ENCODE measurements at regions not wholly inside any gene's neighbourhood (a gene's known extent, or its start where the extent isn't known, plus 50 kb on each side); places are given as distances from the start of the nearest gene placed in this dataset.

DNA sequence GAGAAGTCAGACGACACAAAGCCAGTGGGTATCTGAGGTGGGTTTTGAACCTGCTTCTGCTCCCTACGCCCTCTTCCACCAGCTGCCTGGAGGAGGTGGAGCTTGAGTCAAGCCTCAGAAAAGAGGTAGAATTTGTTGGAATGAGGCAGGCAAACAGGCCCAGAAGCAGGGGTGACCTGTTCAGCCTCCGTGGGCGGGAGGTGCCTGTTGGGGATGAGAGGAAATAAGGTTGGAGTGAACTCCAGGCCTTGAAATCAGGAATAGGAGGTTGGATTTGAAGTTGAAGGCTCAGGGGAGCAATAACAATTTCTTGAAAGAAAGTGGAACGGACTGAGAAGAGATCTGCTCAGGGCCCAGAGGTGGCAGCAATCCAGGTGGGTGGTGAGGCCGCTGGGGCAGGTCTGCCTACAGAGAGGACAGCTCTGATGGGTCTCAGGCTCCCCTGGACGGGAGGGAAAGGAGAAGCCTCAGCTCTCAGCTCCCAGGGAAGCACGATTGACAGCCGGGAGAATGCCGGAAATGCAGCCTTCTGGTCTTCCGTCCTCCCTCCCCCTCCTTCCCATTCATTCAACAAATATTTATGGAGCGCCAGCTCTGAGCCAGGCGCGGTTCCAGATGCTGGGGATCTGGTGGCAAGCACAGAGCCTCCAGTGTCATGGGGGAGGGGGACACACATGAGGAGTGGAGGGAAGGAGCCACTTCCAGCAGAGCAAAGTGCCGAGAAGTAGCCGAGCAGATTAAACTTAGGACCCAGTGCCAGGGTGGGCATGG lies 61.9 kb upstream of the CIBAR2 start:
- DNase-seq (ENCODE audit: low read depth in 2 of 2, low spot score in 1 of 2), result no peak

DNA sequence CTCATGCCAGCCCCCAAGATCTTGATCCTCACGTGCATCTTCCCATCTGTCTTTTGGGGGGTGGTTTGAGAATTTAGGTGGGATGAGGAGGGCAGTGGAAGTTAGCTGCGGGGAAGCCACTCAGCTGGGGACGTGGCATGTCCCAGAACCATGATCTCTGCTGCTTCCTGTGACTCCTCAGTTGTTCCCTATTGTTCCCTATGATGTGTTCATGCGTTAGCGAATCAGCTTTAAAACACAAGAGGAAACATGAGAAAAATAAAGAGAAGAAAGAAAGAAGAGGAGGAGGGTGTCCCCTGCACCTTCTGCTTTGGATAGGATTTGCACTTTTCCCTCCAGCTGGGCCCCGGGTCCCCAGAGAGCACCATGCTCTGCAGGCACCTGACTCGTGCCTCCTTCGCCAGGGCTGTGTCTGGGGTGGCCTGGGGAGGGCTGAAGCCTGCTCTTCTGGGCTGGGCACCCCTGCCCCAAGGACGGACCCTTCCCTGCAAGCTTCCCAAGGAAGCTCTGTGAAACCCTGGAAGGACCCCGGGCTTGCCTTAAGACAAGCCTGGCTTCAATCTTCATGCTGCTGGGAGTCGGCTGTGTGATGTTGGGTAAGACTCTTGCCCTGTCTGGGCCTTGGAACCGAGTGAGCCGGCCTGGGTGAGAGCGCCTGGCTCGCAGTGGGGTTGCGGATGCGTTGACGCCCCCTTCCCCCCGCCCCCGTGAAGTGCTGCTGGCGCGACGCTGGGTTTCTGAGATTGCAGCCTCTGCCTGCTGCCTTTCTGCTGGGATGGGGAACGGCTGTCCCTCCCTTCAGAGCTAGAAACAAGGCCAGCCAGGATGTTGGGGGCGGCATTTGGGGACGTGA lies 62.8 kb upstream of the CIBAR2 start:
- no peak for DNase-seq (ENCODE audit: low read depth in 2 of 2, low spot score in 1 of 2)

DNA sequence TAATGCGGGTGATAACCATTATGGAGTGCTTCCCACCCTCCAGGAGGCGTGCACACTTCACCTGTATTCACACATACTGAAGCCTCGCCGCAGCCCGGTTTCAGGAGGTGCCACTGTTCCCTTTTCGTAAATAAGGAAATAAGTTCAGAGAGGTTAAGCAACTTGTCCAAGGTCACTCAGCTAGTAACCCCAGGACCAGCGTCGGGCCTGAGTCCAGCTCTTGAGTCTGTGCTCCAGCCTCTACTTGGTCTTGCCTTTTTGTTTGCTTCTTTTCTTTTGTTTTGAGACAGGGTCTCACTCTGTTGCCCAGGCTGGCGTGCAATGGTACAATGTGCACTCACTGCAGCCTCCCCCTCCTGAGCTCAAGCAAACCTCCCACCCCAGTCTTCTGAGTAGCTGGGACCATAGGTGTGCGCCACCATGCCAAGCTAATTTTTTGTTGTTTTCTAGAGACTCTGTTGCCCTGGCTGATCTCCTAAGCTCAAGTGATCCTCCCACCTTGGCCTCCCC lies 63.5 kb upstream of the CIBAR2 start:
- DNase-seq (ENCODE audit: low read depth in 2 of 2, low spot score in 1 of 2), result no peak

DNA sequence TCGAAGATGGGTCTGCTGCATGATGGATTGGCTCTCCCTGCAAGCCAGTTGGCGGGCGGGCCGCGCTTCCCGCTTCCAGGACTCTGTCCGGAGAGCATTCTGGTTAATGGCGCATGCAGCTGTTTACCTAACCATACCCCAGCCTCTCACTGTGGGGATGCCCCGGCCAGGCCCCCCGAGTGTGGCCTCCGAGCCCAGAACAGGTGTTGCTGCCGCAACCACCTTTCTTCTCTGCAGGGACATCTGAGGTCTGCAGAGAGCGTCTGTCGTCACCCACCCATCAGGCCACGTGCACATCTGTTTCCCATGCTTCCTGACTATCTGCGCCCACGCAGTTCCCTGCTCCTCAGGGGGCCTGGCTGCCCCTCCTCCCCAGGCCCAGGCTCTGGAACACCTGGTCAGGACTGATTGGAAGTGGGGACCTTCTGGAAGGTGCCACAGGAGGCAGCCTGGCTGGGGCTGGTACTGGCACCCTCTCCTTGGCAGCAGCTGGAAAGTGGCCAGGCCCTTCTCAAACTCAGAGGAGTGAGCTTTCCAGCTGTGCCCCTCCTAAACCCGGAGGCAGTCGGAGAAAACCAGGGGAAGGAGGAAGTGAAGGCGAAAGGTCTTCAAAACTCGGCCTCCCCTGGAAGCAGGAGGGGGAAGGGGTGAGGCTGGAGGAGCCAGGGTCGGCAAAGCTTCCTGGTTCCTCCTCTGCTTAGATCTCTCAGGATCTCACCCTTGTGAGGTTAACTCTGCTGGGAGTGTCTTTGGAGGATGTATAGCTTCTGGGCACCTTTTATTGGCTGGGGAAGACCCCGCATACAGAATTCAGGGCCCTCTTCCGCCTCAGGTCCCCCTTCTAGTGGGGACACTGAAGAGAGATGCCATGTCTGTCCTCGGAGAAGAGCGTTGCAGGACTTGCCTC lies 64.5 kb upstream of the CIBAR2 start:
- DNase-seq (ENCODE audit: low read depth in 2 of 2, low spot score in 1 of 2), result no peak

DNA sequence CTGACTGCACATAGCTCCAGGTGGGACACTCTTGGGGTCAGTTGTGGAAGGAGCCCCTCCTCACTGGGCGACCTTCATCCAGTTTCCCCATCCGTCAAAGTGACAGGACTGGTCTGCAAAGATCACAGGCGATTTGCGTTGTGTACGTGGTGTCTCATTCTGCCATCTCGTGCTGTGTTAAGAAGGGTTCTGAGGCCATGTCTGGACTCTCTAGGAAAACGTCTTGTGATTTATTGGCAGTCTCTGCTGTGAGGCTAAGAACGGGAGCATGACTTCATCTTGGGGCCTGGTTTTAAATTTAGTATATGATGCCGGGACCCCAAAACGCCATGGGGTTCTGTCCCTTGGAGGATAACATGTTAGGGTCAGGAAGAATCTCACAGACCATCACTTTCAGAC lies 65.2 kb upstream of the CIBAR2 start:
- no peak for DNase-seq (ENCODE audit: low read depth in 2 of 2, low spot score in 1 of 2)

DNA sequence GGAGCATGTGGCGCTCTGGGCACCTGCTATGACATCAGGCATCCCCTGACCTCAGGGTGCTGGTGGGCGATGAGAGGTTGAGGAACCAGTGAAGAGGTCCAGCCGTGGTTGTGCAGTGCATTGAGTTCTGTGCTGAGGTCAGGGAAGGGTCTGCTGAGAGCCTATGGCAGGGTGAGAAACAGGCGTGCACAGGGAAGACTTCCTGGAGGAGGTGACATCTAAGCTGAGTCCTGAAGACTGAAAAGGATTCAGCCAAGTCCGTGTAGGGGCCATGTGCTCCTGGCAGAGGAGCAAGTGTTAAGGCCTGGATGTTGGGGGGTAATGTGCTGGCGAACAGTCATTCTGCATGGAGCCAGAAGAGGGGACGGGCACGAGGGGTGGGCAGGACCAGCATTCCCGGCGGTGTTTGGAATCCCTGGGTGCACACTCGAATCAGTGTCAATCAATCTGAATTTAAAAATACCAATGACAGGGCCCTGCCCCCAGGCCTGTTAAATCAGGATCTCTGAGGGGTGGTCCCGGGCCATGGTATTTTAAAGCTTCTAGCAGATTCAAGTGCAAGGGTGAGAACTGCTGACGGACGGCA lies 65.8 kb upstream of the CIBAR2 start:
- DNase-seq (ENCODE audit: low read depth in 2 of 2, low spot score in 1 of 2), result no peak

DNA sequence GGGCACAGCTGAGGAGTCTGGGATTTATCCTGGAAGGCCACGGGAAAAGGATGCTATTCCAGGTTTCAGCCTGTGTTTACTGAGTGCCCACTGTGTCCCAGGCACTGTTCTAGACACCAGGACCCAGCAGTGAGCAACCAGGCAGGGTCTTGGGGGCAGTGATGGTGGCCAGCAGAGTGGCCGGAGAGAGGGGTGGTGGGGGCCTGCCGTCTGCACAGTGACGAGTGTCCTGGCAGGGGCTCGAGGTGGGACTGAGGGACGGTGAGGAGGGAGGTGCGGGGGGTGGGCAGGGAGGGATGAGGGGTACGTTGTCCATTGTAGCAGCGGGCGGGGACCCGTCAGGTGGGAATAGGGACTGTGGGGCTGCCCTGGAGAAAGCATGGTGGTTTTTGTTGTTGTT lies 66.3 kb upstream of the CIBAR2 start:
- no peak for DNase-seq (ENCODE audit: low read depth in 2 of 2, low spot score in 1 of 2)

DNA sequence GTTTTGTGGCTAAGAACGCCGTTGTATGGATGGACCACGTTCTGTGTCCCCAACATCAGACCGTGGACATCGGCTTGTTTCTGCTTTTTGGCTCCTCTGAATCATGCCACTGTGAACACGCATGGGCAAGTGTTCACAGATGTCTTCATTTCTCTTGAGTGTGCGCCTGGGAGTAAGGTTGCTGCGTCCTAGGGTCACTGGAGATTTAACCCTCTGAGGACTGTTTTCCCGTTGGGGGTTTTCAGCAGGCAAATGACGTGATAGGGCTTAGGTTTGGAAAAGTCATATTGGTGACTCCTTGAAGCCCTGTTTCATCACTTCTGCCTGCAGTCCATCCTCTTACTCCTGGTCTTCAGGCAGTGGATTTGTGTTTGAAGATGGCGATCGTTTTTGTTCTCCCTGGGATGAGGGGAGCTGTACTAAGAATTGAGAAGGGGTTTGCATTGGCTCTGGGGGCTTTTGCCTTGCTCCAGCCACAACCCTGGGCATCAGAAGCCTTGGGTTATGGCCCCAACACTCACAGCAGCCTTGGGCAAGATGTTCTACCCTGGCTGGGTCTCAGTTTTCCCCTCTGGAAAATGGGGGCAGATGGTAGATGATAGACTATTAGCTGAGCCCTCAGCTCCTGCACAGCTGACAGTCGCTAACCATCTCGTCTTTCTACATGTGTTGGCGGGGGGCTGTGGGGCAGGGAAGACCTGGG lies 67.2 kb upstream of the CIBAR2 start:
- no peak for DNase-seq (ENCODE audit: low read depth in 2 of 2, low spot score in 1 of 2)

DNA sequence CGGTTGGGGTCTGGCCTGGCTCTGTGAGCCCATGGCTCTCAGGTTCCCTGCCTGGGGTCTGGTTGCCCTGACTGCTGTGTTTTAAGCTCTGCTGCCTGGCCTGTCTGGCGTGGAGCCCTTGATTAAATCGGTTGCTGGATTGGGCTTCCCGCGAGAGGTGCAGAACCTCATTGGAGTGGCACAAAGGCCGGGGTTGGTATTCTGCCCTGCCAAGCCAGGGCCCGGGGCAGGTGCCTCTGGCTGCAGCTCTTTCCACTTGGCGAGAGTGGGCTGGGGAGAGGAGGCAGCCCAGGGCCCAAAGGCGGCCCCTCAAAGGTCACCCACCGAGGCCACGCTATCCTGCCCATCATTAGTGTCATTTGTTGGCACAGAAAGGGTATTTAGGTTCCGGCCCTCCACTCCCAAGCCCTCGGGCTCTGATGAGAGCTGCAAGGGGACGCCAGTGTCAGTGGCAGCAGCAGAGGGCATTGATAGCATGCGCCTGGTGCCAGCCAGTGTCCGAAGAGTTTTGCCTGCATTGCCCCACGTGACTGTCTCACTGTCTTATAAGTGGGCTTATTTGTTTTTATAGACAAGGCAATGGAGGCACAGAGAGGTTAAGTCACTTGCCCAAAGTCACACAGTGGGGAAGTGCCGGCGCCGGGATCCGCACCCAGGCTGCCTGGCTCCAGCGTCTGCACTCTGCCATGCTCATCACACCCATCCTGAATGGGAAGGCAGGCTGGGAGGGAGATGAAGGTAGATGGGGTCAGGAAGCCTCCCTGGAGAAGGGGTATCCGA lies 68.0 kb upstream of the CIBAR2 start:
- no peak for DNase-seq (ENCODE audit: low read depth in 2 of 2, low spot score in 1 of 2)

DNA sequence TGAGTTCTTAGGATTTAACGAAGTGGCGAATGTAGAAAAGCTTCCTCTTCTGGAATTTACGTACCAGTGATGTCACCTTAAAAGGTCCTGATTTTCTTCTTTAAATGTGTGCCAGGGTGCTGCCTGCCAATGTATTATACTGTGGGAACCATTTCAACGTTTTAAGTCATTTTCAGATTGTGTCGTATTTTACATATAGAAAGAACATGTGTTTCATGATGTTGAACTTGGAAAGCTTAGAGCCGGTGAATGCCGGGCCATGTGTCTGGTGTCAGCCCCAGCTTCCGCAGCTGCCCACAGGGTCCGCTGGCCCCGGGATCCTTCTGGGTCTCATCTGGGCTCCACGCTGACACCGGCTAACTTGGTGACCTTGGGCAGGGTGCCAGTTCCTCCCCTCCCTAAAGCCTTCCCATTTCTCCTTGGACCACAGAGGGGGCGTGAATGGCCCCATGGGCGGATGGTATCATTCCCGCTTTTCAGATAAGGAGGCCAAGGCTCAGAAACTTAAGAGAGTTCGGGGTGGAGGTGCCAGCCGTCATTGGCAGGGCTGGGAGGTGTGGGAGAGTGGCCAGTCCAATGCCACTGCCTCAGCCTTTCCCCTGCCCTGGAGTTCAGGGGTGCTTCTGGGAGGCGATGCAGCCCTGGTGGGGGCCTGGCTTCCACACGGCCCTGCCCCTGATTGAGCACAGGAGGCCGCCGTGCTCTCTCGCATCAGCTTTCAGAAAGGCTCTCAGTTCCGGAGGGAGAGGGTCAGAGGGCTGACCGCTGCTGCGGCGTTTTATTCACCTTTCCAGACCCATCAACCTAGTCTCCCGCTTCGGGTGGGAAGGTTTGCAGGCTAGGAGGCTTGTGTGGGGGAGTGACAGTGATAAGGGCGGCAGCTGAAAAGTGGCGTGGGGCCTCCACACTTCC lies 68.8 kb upstream of the CIBAR2 start:
- no peak for DNase-seq (ENCODE audit: low read depth in 2 of 2, low spot score in 1 of 2)

DNA sequence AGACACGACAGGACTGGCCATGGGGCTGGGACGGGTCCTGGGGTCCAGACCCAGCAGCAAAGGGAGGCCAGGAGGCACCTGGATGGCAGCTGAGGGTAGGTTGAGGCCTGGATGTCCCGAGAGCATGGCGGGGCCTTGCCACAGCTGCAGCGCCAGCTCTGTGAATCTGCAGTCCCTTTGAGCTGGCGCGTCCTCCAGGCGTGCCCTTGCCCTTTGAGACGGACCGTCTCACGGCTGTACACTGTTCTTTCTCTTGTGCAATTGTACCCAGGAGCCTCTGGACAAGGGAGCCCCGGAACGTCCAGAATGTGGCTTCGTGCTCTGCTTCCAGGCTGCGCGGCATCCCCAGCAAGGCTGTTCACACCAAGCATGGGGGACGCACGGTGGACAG lies 69.5 kb upstream of the CIBAR2 start:
- no peak for DNase-seq (ENCODE audit: low read depth in 2 of 2, low spot score in 1 of 2)

DNA sequence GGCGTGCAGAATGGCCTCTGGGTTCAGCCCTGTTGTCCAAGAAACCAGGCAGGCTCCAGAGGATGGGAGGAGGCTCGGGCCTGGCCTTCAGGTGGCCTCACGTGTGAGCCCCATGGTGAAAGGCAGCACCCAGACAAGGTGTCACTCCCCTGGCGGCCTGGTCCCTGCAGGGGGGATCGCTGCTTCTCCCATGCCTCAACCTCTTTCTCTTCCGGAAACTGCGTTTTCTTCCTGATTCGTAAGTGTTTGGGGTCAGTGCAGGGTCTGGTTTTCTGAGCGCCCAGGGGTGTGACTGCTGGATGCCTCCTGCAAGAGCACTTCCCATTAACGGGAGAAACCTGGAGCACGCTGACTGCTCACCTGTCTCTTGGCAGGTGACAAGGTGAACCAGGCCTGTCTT lies 70.0 kb upstream of the CIBAR2 start:
- no peak for DNase-seq (ENCODE audit: low read depth in 2 of 2, low spot score in 1 of 2)

DNA sequence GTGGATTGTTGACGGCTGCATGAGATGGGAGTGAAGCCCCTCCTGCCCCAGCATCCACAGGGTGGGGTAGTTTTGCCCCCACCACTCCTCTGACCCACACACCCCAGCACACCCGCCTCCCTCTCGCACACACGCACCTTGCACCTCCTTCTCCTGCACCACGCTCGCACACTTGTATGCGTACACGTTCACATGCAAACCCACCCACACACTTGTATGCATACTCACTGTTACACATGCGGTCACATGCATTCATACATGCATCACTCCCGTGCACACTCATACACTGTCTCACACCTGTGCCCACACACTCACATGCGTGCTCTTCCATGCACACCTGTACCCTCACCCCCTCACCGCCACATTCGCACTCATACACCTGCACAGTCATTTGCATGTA lies 70.5 kb upstream of the CIBAR2 start:
- DNase-seq (ENCODE audit: low read depth in 2 of 2, low spot score in 1 of 2), result no peak

DNA sequence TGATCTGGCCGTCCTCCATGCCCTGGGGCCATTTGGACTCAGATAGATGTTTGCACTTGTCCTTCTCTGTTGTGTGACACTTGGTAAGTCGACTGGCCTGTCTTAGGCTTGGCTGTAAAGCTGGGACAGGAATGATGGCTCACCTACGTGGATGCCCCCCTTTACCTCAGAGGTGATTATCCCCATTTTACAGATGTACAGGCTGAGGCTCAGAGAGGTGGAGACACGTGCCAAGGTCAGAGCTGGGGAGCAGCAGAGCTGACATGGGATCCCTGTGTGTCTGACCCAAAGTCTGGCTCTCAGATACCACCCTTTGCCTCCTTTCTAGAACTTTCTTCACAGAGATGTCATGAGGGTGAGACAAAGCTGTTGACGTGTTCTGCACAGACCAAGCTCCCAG lies 71.3 kb upstream of the CIBAR2 start:
- no peak for DNase-seq (ENCODE audit: low read depth in 2 of 2, low spot score in 1 of 2)

DNA sequence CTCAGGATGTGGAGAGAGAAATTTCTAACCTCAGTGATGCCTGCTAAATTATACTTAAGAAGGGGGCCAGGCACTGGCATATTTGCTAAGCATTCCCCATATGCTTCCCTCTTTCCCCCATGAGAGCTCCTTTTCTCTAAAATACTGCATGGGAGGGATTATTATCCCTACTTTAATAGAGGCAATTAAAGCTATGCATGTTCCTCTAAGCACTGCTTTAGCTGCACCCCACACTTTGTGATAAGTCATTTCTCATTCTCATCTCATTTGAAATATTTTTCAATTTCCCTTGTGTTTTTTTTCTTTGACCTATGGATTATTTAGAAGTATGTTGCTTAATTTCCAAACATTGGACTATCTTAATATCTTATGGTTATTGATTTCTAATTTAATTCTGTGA lies 72.1 kb upstream of the CIBAR2 start:
- no peak for DNase-seq (ENCODE audit: low read depth in 2 of 2, low spot score in 1 of 2)

DNA sequence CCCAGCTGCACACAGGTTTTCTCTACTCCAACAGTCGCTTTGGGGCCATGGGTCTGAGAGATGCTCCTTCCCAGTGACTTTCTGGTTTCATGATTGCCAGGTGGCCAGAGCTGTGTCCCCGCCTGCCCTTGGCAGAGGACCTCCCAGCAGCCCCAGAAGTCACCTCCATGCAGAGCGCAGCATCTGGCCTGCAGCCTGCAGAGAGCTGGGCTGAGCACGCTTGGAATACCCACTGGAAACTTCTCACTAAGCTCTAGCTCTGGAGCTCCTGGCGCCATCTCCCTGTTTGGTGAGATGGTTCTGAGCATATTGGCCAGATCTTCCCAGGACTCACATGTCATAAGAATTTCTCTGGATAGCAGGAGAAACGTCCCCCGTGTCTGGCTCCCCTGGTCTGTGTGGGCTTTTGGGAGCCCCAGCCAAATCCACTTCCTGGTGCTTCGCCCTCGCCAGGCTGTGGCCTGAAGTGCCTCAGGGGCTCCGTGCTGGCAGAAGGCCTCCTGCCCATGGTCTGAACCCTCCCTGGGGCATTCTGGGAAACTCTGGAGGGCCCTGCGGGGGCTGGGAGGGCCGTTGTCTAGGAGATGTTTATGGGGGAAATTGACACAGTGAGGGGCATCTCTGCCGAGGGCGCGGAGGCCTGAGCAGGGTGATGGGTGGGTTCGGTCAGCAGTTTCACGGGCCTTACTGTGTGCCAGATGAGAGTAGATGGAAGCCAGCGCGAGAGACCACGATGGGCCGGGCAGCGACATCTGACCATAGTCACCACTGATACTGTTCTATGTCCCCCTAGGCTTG lies 73.2 kb upstream of the CIBAR2 start:
- DNase-seq (ENCODE audit: low read depth in 2 of 2, low spot score in 1 of 2), result no peak

DNA sequence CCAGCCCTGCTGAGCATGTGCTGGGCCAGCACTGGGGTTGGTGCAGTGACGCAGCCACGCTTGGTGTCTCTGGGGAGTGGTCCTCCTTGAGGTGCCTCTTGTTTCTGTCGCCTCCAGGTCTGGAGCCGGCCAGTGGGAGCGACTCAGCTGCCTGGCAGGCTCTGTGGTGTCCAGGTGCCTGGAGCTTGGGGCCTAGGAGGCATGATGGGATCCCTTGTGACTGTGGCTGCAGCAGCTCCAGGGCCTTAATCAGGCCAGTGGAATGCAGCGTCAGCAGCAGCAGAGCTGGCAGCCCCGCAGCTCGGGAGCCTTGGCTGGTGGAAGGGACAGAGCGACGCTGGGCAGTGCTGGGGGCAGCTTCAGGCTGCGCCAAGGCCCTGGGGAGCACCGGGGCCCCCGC lies 74.7 kb upstream of the CIBAR2 start:
- no peak for DNase-seq (ENCODE audit: low read depth in 2 of 2, low spot score in 1 of 2)

DNA sequence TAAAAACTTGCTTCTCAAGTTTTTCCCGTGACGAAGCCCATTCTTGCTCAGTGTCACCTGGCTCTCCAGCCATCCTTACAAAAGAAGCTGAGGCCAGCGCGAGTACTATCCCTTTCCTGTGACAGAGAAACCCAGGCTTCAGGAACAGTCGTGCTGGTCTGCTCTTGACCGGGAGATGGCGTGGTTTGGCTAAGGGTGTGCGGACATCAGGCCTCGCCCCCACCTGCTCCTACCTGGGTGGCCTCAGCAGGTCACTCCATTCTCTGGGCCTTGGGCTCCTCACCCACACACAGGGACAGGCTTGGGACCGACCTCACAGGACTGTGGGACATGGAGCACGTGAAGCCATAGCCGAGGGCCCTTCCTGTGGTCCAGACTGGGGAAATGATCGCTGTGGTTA lies 75.2 kb upstream of the CIBAR2 start:
- DNase-seq (ENCODE audit: low read depth in 2 of 2, low spot score in 1 of 2), result no peak

Data from stimulated activated CD8-positive, alpha-beta memory T cell treated with anti-CD3 and anti-CD28 coated beads, Interleukin-4, amount 100 ng/mL, for 4 hours (primary cell).